NCI-H2227 treated with DMSO at 0.1 percent for 48 hours (cell line): ENCODE measurements at regions not wholly inside any gene's neighbourhood (a gene's known extent, or its start where the extent isn't known, plus 50 kb on each side); places are given as distances from the start of the nearest gene placed in this dataset.
"Not testable (repeated sequence)": the region's sequence is repeated elsewhere in the genome, so short reads cannot be mapped to it uniquely, and the experiment has no call there.

Experiments
- DNase-seq: peaks from one replicate; lab custom pipeline; 2025; lab: John Stamatoyannopoulos, UW

- no peak for DNase-seq
These were observed 170.2 kb downstream of the HSD17B3 start for GRCh38 chr9:96131825-96132224.

DNA sequence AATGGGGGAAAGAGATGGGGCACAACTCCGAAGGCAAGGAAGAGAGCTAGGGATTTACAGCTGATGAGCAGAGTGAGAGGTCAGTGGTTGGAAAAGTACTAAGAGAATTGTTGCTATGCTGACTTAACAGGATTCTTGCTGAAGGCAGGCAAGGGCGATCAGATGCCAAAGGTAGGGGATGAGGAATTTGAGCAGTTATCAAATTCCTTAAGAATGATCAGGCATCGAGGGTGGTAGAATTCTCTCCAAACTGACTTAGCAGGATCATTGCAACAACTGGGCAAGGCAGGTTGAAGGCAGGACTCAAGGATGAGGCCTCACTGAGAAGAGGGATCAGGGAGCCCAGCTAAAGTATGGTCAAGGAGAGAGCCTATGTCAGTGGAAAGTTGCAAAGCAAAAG, 171.0 kb downstream of the HSD17B3 start:
- no peak for DNase-seq

GRCh38 chr9:96129747-96130146, 172.2 kb downstream of the HSD17B3 start:
- DNase-seq = peak; percentile 66

GRCh38 chr9:96128880-96129279, 173.1 kb downstream of the HSD17B3 start:
- no peak for DNase-seq

DNA sequence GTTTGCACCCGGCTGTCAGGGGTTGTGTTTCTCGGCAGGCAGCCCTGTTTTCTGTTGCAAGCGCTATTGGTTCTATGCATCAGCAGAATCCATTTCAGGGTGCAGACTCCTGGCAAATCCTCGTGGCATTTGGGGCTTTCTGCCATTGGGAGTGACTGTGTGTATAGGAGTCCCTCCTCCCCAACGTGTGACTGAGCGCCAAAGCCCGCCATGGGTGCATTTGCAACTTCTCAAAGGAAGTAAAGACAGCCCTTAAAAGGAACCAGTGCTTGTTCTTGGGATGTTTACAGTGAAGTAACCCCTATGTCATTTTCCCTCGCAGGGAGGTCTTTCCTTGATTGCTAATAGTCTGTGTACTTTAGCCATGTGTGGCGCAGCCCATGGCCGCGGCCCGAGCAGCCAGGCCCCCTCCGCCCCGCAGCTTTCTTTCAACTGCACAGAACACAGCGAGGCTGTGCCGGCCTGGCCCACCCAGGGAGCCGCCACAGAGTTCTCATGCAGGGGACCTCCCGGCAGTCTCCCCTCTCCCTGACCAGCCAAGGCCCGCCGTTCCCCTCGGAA, 175.6 kb downstream of the HSD17B3 start:
- no peak for DNase-seq

DNA sequence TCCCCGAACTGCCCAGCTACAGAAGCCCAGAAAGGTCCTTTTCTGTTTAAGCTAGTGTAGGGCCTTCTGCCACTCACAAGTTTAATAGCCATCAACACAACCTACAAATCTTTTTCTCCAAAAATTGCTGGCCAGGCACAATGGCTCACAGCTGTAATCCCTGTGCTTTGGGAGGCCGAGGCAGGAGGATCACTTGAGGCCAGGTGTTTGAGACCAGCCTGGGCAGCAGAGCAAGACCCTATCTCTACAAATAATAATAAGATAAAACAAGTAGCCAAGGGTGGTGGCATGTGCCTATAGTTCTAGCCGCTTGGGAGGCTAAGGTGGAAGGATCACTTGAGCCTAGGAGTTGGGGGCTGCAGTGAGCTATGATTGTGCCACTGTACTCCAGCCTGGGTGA, 176.4 kb downstream of the HSD17B3 start:
- DNase-seq = no peak

GRCh38 chr9:96122751-96123150, 179.2 kb downstream of the HSD17B3 start:
- DNase-seq = no peak

GRCh38 chr9:96122282-96122681, 179.7 kb downstream of the HSD17B3 start:
- no peak for DNase-seq

GRCh38 chr9:96121136-96121535, 180.8 kb downstream of the HSD17B3 start:
- no peak for DNase-seq

DNA sequence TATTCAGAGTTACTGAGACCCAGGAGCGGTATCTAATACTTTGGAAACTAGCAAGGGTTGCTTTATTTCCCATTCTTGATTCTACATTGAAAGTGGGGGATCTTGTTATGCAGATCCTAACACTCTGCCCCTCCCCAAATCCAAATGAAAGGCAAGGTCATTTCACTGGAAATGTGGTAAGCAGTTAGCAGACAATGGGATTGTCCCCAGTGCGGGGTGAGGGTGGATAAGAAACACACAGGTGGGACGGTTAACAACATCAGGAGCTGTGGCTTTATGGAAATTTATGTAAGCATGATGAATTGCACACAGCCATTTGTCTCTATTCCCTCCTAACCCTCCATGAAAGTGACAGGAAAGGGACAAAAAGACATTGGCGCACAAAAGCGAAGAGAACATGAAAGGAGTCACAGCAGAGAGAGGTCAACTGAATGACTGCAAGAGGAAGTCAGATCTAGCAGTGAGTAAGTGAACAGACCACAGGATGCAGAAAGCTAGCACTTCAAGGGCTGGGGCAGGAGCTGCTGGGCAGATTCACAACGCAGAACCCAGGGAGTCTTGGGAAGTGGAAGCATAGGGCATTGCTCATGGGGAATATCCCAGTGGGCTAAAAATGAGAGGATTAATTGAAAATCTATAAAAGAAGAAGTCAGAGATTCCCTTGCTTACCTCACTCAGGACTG, 184.4 kb downstream of the HSD17B3 start:
- no peak for DNase-seq

DNA sequence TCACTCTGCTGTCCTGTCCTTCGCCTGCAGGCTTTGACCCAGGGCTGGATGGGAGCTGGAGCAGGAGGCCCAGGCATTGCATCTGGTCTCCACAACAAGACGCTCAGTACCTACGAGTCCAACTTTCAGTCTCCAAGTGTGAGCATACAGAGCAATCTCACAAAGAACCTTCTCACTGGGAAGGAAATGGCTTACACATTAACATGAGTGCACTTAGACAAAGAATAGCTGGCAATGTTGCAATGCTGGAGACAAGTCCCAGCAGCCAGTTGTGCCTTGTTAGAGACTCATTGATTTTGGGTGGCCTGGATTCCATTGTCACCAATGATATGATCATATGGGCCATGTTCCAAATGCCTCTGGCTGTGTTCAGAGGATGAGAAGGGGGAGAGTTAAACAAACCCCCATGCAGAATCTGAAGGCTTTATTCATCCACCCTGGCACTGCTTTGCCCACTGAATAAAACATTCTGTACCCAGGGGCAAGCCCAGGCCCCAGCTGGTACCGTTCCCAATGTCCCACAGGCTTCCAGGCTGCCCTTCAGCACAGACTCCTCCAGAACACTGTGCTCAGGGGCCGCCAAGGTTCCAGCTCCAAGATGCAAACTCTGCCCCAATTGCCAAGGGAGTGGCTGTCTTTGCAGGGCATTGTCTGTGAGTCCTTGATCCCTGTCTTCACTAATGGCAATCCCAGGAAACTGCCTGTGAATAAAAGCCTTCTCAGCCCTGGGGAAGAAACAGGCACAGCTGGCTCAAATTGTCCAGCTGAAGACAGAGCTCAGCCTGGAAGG, 185.5 kb downstream of the HSD17B3 start:
- DNase-seq = no peak

DNA sequence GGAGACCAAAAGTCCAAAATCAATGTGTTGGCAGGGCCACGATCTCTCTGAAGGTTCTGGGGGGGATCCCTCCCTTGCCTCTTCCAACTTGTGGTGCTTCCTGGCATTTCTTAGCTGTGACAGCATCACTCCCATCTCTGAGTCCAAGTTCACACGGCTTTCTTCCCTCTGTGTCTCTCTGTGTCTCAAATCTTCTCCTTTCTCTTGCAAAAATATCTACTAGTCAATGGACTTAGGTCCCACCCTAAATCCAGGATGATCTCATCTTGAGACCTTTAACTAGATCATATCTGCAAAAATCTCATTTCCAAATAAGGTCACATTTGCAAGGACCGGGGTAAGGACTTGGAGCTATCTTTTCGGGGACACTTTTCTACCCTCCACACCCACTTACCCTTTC, 186.1 kb downstream of the HSD17B3 start:
- no peak for DNase-seq

DNA sequence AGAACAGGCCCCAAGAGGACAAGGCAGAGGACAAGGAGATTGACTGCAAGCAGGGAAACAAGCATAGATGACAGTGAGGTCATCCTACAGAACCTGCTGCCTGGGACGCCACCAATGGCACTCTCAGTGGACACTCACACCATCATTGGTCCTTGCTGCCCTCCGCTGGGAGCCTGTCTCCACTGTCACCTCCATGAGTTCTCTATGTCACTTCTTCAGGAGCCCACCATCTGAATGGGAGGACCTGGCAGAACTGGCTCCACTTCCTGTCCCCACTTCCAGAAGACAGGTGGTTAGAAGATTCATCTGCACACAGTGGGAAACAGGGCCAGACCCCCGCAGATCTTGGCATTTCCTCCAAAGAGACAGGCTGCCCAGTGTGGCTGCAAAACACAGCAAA, 188.9 kb downstream of the HSD17B3 start:
- DNase-seq = no peak

- DNase-seq = peak; percentile 5
These were observed 192.2 kb downstream of the HSD17B3 start for GRCh38 chr9:96109680-96110351.

- DNase-seq = no peak
These were observed 193.1 kb downstream of the HSD17B3 start for GRCh38 chr9:96108691-96109380.

DNA sequence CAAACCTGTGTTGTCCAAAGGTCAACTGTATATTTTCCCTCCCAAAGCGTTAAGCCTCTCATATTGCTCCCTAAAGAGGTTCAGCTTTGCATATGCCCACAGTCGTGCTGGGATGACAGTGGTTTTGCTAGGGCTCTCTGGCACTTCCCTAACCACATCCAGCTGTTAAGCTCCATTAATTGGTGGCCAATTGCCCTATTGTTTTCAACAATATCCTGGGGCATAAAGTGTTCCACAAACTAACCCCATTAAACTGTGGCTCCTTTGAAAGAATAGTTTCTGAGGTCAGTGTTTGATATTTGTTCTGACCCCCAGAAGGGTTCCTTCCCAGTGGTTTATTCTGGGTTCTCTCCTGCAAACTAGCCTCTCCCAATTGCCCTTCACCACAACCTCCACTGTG, 194.5 kb downstream of the HSD17B3 start:
- DNase-seq = no peak

DNA sequence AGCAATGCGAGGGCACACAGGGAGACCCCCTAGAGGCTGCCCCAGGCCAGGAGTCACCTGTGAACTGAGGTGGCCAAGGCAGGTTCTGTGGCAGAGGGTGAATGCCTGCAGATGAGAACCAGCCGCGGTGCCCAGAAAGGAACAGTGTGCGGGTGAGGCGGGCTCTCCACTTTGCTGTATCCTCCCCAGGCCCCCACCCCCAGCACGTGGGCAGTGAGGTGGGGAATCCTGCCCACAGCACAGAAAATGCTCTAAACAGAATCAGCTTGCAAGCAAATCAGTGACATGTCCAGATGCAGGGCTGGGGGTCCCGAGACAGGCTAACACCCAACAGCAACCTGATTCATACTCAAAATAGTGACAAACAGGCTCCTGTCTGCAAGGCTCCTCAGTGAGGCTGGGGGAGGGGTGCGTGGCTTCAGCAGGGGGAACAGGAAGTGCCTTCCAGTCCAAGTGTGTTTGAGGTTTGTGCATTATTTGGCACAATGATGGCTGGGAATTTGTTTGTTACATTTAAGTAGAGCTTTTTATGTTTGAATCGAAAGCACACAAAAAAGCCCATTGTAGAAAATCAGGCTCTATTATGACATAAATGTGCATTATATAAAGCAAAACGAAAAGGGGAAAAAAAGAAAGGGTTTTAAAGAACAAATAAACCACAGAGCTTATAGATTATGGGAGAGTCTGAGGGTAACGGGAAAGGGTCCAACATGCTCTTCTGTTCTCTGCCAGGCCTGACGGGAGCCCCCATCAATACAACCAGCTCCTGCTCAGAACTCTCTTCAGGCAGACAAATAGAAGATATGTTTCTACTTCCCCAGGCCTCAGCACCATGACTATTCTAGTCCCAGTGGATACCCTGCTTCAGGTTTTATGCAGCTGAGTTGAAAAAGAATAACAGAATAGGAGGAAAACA, 201.3 kb downstream of the HSD17B3 start:
- DNase-seq = no peak

DNA sequence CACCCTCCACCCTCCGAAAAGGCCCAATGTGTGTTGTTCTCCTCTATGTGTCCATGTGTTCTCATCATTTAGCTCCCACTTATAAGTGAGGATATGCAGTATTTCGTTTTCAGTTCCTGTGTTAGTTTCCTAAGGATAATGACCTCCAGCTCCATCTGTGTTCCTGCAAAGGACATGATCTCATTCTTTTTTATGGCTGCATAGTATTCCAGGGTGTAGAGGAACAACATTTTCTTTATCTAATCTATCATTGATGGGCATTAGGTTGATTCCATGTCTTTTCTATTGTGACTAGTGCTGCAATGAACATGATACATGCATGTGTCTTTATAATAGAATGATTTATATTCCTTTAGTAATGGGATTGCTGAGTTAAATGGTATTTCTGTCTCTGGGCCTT, 211.3 kb downstream of the HSD17B3 start:
- not testable (repeated sequence) for DNase-seq

- DNase-seq = no peak
These were observed 212.4 kb downstream of the HSD17B3 start for GRCh38 chr9:96089452-96090085.

DNA sequence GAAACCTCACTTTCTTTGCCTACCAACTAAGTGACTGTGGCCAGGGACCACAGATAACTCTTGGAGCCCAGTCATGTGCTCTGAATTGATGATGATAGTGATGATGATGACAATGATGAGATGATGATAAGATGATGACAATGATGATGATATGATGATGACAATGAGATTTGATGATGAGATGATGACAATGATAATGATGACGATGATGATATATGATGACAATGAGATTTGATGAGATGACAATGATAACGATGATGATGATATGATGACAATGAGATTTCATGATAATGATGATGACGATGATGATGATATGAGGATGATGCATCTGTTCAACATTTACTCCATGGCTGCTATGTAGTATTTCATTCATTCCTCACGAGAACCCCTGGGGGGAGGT, 213.0 kb downstream of the ERCC6L2 start:
- DNase-seq = no peak
